ENCODE measurements at regions not wholly inside any gene's neighbourhood (a gene's known extent, or its start where the extent isn't known, plus 50 kb on each side); places are given as distances from the start of the nearest gene placed in this dataset.
A peak's percentile ranks its signal among the peaks of the same experiment; 100 is the strongest.

GRCh38 chr1:119225265-119225664 is 84.8 kb upstream of the WARS2 start:
- no peaks in the 10 kb centered on the region for H3K27me3 Mint-ChIP-seq
- TF ChIP-seq CTCF (conservative IDR thresholded peaks at IDR 0.05) = no peak
- no peak overlapping the region for H3K27ac Mint-ChIP-seq
- H3K4me1 Mint-ChIP-seq (ENCODE audit: unreplicated experiment) = peaks cover 37% of the 10 kb centered on the region
- no peaks in the 10 kb centered on the region for H3K9me3 Mint-ChIP-seq
- H3K4me3 Mint-ChIP-seq = no peak overlapping the region
- no peak for DNase-seq (ENCODE audit: extremely low spot score, unreplicated experiment)
- peaks cover 4% of the 10 kb centered on the region for H3K36me3 Mint-ChIP-seq

GRCh38 chr1:119225831-119226230 is 85.4 kb upstream of the WARS2 start:
- no peak for DNase-seq (ENCODE audit: extremely low spot score, unreplicated experiment)
- H3K36me3 Mint-ChIP-seq = peaks cover 4% of the 10 kb centered on the region

GRCh38 chr1:119226321-119226720 is 85.9 kb upstream of the WARS2 start:
- H3K36me3 Mint-ChIP-seq = peaks cover 4% of the 10 kb centered on the region

More at GRCh38 chr1:119225831-119226230, 85.4 kb upstream of the WARS2 start:
- peaks cover 37% of the 10 kb centered on the region for H3K4me1 Mint-ChIP-seq (ENCODE audit: unreplicated experiment)
- H3K9me3 Mint-ChIP-seq = no peaks in the 10 kb centered on the region
- no peak overlapping the region for H3K4me3 Mint-ChIP-seq
- H3K27me3 Mint-ChIP-seq = no peaks in the 10 kb centered on the region
- TF ChIP-seq CTCF (conservative IDR thresholded peaks at IDR 0.05) = peak; percentile 37
- no peak overlapping the region for H3K27ac Mint-ChIP-seq

GRCh38 chr1:119226913-119227312 is 86.5 kb upstream of the WARS2 start:
- H3K4me3 Mint-ChIP-seq = no peak overlapping the region
- H3K27ac Mint-ChIP-seq = peak overlapping the region; percentile 36
- peaks cover 41% of the 10 kb centered on the region for H3K4me1 Mint-ChIP-seq (ENCODE audit: unreplicated experiment)
- DNase-seq (ENCODE audit: extremely low spot score, unreplicated experiment) = no peak
- H3K9me3 Mint-ChIP-seq = peaks cover 4% of the 10 kb centered on the region
- no peak for TF ChIP-seq CTCF (conservative IDR thresholded peaks at IDR 0.05)
- peaks cover 4% of the 10 kb centered on the region for H3K36me3 Mint-ChIP-seq
- H3K27me3 Mint-ChIP-seq = no peaks in the 10 kb centered on the region

More at GRCh38 chr1:119226321-119226720, 85.9 kb upstream of the WARS2 start:
- DNase-seq (ENCODE audit: extremely low spot score, unreplicated experiment) = no peak
- no peak for TF ChIP-seq CTCF (conservative IDR thresholded peaks at IDR 0.05)
- H3K27ac Mint-ChIP-seq = no peak overlapping the region
- peaks cover 38% of the 10 kb centered on the region for H3K4me1 Mint-ChIP-seq (ENCODE audit: unreplicated experiment)
- H3K4me3 Mint-ChIP-seq = no peak overlapping the region
- no peaks in the 10 kb centered on the region for H3K27me3 Mint-ChIP-seq
- H3K9me3 Mint-ChIP-seq = peaks cover 2% of the 10 kb centered on the region

- Mint-ChIP-seq H3K27ac (peak overlapping the region; percentile 36), H3K4me1 (ENCODE audit: unreplicated experiment) (peaks cover 41% of the 10 kb centered on the region), H3K4me3 (peak overlapping the region; percentile 17), H3K9me3 (peaks cover 4% of the 10 kb centered on the region), H3K36me3 (no peaks in the 10 kb centered on the region), H3K27me3 (no peaks in the 10 kb centered on the region)
- no peak for TF ChIP-seq CTCF (conservative IDR thresholded peaks at IDR 0.05)
- no peak for DNase-seq (ENCODE audit: extremely low spot score, unreplicated experiment)
Observed at GRCh38 chr1:119227456-119227855, 87.0 kb upstream of the WARS2 start.

Data from type B pancreatic cell (in vitro differentiated cells).